CD14-positive monocyte (primary cell): ENCODE measurements at regions not wholly inside any gene's neighbourhood (a gene's known extent, or its start where the extent isn't known, plus 50 kb on each side); places are given as distances from the start of the nearest gene placed in this dataset.

Source experiments
- DNase-seq, 3 donors: peaks; one replicate each; pipeline ENCODE4 v3.0.0-alpha.2; 2011 to 2022
- H2AFZ ChIP-seq: 2 replicates; pipeline ENCODE4 v1.6.0; 2012; ENCODE audit warnings: mild to moderate bottlenecking, low read depth, low read length, inconsistent platforms; ENCODE audit not compliant: insufficient read depth, poor library complexity, severe bottlenecking
- H3K27ac ChIP-seq, 2 donors: 1 replicate in 1 of 2; 2 replicates in 1 of 2; pipeline ENCODE4 v1.5.1; 2012 to 2013; ENCODE audit warnings: low read length in 2 of 2, control low read depth in 1 of 2, inconsistent platforms in 1 of 2, low read depth in 1 of 2, mild to moderate bottlenecking in 1 of 2
- H3K27me3 ChIP-seq, 2 donors: one replicate each; pipeline versions ENCODE4 v1.6.0 to v1.6.1; 2011 to 2013; ENCODE audit warnings: low read length in 2 of 2; ENCODE audit not compliant: control insufficient read depth in 2 of 2, insufficient read depth in 2 of 2
- H3K36me3 ChIP-seq, 2 donors: replicated peaks in 1 of 2; 1 replicate in 1 of 2; 2 replicates in 1 of 2; pipeline versions ENCODE4 v1.5.1 to v1.6.1; 2012 to 2013; ENCODE audit warnings: low read length in 2 of 2, control low read depth in 1 of 2, inconsistent platforms in 1 of 2, mild to moderate bottlenecking in 1 of 2; ENCODE audit not compliant: insufficient read depth in 2 of 2, control insufficient read depth in 1 of 2
- H3K4me1 ChIP-seq, 2 donors: 1 replicate in 1 of 2; 2 replicates in 1 of 2; pipeline versions ENCODE4 v1.5.1 to v1.6.1; 2012 to 2013; ENCODE audit warnings: low read length in 2 of 2, control low read depth in 1 of 2, inconsistent platforms in 1 of 2, mild to moderate bottlenecking in 1 of 2, moderate library complexity in 1 of 2; ENCODE audit not compliant: insufficient read depth in 2 of 2, control insufficient read depth in 1 of 2
- H3K4me2 ChIP-seq: replicated peaks from 2 replicates; pipeline ENCODE3; 2012; ENCODE audit warnings: low read length, moderate library complexity, mild to moderate bottlenecking; ENCODE audit not compliant: poor library complexity, severe bottlenecking; ENCODE audit errors: extremely low read depth
- H3K4me3 ChIP-seq, 3 experiments: fragments of 200-600 bp in 1 of 3; sonication (generic) in 1 of 3; replicated peaks in 1 of 3; 1 replicate in 2 of 3; 2 replicates in 1 of 3; pipeline ENCODE4 v1.5.1; 2011 to 2013; ENCODE audit warnings: low read length in 3 of 3, mild to moderate bottlenecking in 3 of 3, control low read depth in 2 of 3, low read depth in 2 of 3, inconsistent platforms in 1 of 3, moderate library complexity in 1 of 3
- H3K79me2 ChIP-seq: 2 replicates; pipeline ENCODE4 v1.6.0; 2012; ENCODE audit warnings: mild to moderate bottlenecking, control low read depth, inconsistent platforms, low read length, moderate library complexity; ENCODE audit not compliant: insufficient read depth
- H3K9ac ChIP-seq: 2 replicates; pipeline ENCODE4 v1.6.0; 2017; ENCODE audit warnings: low read length, mild to moderate bottlenecking; ENCODE audit not compliant: insufficient read depth, poor library complexity, severe bottlenecking
- H3K9me3 ChIP-seq, 2 donors: replicated peaks in 1 of 2; 1 replicate in 1 of 2; 2 replicates in 1 of 2; pipeline versions ENCODE4 v1.5.1 to v1.6.1; 2012 to 2013; ENCODE audit warnings: low read length in 2 of 2, control low read depth in 1 of 2; ENCODE audit not compliant: control insufficient read depth in 1 of 2, insufficient read depth in 1 of 2
- H4K20me1 ChIP-seq: 2 replicates; pipeline ENCODE4 v1.6.0; 2012; ENCODE audit warnings: mild to moderate bottlenecking, low read length, control low read depth, moderate library complexity; ENCODE audit not compliant: insufficient read depth
- H3K27ac Mint-ChIP-seq, 7 donors: one replicate each; pipeline ENCODE4 v1.8.0; 2020; ENCODE audit warnings: mild to moderate bottlenecking in 7 of 7, mixed read lengths in 7 of 7, moderate library complexity in 6 of 7, inconsistent platforms in 2 of 7
- H3K27me3 Mint-ChIP-seq, 3 donors: one replicate each; pipeline ENCODE4 v1.8.0; 2021 to 2022; ENCODE audit warnings: low read depth in 3 of 3, mild to moderate bottlenecking in 3 of 3, mixed read lengths in 3 of 3, moderate library complexity in 3 of 3, inconsistent platforms in 1 of 3
- H3K36me3 Mint-ChIP-seq, 2 donors: one replicate each; pipeline ENCODE4 v1.8.0; 2020; ENCODE audit warnings: mixed read lengths in 2 of 2, inconsistent platforms in 1 of 2, mild to moderate bottlenecking in 1 of 2
- H3K4me1 Mint-ChIP-seq: one replicate; pipeline ENCODE4 v1.8.0; 2020; ENCODE audit warnings: mild to moderate bottlenecking, mixed read lengths
- H3K4me3 Mint-ChIP-seq, 2 donors: one replicate each; pipeline ENCODE4 v1.8.0; 2020; ENCODE audit warnings: mild to moderate bottlenecking in 2 of 2, mixed read lengths in 2 of 2, moderate library complexity in 1 of 2
- H3K9me3 Mint-ChIP-seq, 7 donors: one replicate each; pipeline ENCODE4 v1.8.0; 2020 to 2022; ENCODE audit warnings: mixed read lengths in 7 of 7, mild to moderate bottlenecking in 6 of 7, moderate library complexity in 6 of 7, inconsistent platforms in 2 of 7
- WGBS: methylation state at CpG from one replicate; pipeline ENCODE4 v1.1.5; 2013; ENCODE audit warnings: missing lambda C conversion rate; ENCODE audit not compliant: insufficient coverage; 5-methylcytosine and 5-hydroxymethylcytosine counted together
- intact Hi-C, 2 donors: fragments of 100-400 bp; cut with micrococcal nuclease; formaldehyde crosslinking; loops; one replicate each; pipeline versions ENCODE4 v1.15.0 to v1.15.1; 2023
- TF ChIP-seq, protein P1 (sequence below): fragments of 200-600 bp; IDR thresholded peaks from one replicate; pipeline ENCODE4 v1.8.0; 2022; ENCODE audit warnings: antibody characterized with exemption, mild to moderate bottlenecking

DNA sequence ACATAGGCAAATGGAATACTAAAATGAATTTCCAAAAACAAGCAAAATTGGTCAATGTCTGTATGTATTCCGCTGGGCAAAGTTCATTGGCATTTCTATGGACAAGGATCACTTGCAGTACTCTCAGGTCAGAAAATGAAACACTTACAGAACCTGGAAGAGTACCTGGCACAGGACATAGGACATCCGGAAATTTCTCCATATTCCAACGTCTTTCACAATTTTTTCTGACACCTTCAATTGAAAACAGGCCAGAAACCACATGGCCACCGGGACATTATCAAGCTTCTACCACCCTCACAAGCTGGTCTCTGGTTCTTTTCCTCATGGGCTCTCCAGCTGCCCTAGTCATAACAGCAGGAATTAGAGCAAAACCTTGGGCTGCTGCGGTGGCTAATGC, 96.9 kb upstream of the MSH6 start:
- Mint-ChIP-seq H3K4me1 (no peaks in the 10 kb centered on the region), H3K9me3 (peaks cover 7 to 27% (median 15%) of the 10 kb centered on the region in 7 donors), H3K27ac (no peak overlapping the region), H3K36me3 (no peaks in the 10 kb centered on the region), H3K27me3 (peaks cover 2 to 4% (median 4%) of the 10 kb centered on the region in 3 donors), H3K4me3 (no peak overlapping the region)
- WGBS: 97% methylated on average over 5 of the region's 5 CpGs
- Histone ChIP-seq H3K9me3 (peaks cover 4 to 12% of the 10 kb centered on the region in 2 donors), H3K4me1 (no peaks in the 10 kb centered on the region), H3K4me3 (no peak overlapping the region), H3K9ac (no peak overlapping the region), H3K36me3 (no peaks in the 10 kb centered on the region), H3K27me3 (no peaks in the 10 kb centered on the region), H3K79me2 (no peaks in the 10 kb centered on the region), H2AFZ (no peak overlapping the region), H4K20me1 (no peaks in the 10 kb centered on the region), H3K4me2 (no peak overlapping the region), H3K27ac (no peak overlapping the region)
- TF ChIP-seq, protein P1, sequence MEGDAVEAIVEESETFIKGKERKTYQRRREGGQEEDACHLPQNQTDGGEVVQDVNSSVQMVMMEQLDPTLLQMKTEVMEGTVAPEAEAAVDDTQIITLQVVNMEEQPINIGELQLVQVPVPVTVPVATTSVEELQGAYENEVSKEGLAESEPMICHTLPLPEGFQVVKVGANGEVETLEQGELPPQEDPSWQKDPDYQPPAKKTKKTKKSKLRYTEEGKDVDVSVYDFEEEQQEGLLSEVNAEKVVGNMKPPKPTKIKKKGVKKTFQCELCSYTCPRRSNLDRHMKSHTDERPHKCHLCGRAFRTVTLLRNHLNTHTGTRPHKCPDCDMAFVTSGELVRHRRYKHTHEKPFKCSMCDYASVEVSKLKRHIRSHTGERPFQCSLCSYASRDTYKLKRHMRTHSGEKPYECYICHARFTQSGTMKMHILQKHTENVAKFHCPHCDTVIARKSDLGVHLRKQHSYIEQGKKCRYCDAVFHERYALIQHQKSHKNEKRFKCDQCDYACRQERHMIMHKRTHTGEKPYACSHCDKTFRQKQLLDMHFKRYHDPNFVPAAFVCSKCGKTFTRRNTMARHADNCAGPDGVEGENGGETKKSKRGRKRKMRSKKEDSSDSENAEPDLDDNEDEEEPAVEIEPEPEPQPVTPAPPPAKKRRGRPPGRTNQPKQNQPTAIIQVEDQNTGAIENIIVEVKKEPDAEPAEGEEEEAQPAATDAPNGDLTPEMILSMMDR: no peak
- no peak for DNase-seq
- intact Hi-C loops: no loop called here

DNA sequence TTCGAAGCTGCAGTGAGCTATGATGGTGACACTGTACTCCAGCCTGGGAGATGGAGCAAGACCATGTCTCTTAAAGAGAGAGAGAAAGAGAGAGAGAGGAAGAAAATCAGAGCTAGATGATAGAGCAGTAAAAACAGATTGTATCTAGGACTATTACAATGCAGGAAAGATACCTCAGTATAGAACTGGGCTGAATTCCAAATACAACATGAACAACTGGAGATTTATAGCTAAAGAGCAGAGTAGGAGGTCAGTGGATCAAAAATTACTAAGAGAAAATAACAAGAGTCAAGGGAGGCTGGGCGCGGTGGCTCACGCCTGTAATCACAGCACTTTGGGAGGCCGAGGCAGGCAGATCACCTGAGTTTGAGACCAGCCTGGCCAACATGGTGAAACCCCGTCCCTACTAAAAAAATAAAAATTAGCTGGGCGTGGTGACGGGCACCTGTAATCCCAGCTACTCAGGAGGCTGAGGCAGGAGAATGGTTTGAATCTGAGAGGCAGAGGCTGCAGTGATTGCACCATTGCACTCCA, 100.7 kb upstream of the MSH6 start:
- no peaks in the 10 kb centered on the region for H3K4me1 Mint-ChIP-seq
- H3K36me3 Mint-ChIP-seq: no peaks in the 10 kb centered on the region
- H3K79me2 ChIP-seq: no peaks in the 10 kb centered on the region
- H3K27ac Mint-ChIP-seq: no peak overlapping the region
- no peak overlapping the region for H3K27ac ChIP-seq
- DNase-seq: no peak
- peaks cover 0 to 4% of the 10 kb centered on the region in 2 donors for H3K9me3 ChIP-seq
- no peak overlapping the region for H3K4me2 ChIP-seq
- no peak overlapping the region for H2AFZ ChIP-seq
- TF ChIP-seq, protein P1: no peak
- no peaks in the 10 kb centered on the region for H3K4me1 ChIP-seq
- H3K9ac ChIP-seq: no peak overlapping the region
- WGBS: 99% methylated on average over 7 of the region's 8 CpGs
- H3K27me3 Mint-ChIP-seq: peaks cover 0 to 6% (median 4%) of the 10 kb centered on the region in 3 donors
- peaks cover 2 to 16% (median 5%) of the 10 kb centered on the region in 7 donors for H3K9me3 Mint-ChIP-seq
- H3K4me3 ChIP-seq: no peak overlapping the region
- no peaks in the 10 kb centered on the region for H3K36me3 ChIP-seq
- H3K27me3 ChIP-seq: no peaks in the 10 kb centered on the region
- H4K20me1 ChIP-seq: no peaks in the 10 kb centered on the region
- no peak overlapping the region for H3K4me3 Mint-ChIP-seq
- intact Hi-C loops: no loop called here
